Mesenchymal stem cell (in vitro differentiated cells and primary cell): ENCODE measurements at regions not wholly inside any gene's neighbourhood (a gene's known extent, or its start where the extent isn't known, plus 50 kb on each side); places are given as distances from the start of the nearest gene placed in this dataset.
A peak's percentile ranks its signal among the peaks of the same experiment; 100 is the strongest.

Experiments used
- DNase-seq: peaks from one replicate; pipeline ENCODE4 v3.0.0-alpha.2; 2013
- H2AFZ ChIP-seq: one replicate; pipeline ENCODE4 v1.6.1; 2013; ENCODE audit warnings: low read depth, mild to moderate bottlenecking, control low read depth, inconsistent platforms, low read length, moderate library complexity
- H2AK5ac ChIP-seq: 2 replicates; pipeline ENCODE4 v1.6.1; 2013; ENCODE audit warnings: low read length, moderate library complexity, mild to moderate bottlenecking, inconsistent platforms; ENCODE audit not compliant: severe bottlenecking
- H2BK120ac ChIP-seq: one replicate; pipeline ENCODE4 v1.6.1; 2013; ENCODE audit warnings: low read depth, mild to moderate bottlenecking, inconsistent platforms, low read length, moderate library complexity
- H2BK12ac ChIP-seq, 2 experiments: one replicate each; pipeline ENCODE4 v1.6.1; 2013; ENCODE audit warnings: inconsistent platforms in 2 of 2, low read length in 2 of 2, mild to moderate bottlenecking in 2 of 2, moderate library complexity in 2 of 2, control low read depth in 1 of 2
- H2BK15ac ChIP-seq: one replicate; pipeline ENCODE4 v1.6.1; 2013; ENCODE audit warnings: mild to moderate bottlenecking, low read depth, inconsistent platforms; ENCODE audit not compliant: poor library complexity, severe bottlenecking
- H2BK5ac ChIP-seq: 2 replicates; pipeline ENCODE4 v1.6.1; 2013; ENCODE audit warnings: low read depth, mild to moderate bottlenecking, low read length, control low read depth, inconsistent platforms; ENCODE audit not compliant: poor library complexity, severe bottlenecking
- H3K14ac ChIP-seq, 2 experiments: one replicate each; pipeline ENCODE4 v1.6.1; 2013; ENCODE audit warnings: inconsistent platforms in 2 of 2, low read length in 2 of 2, control low read depth in 1 of 2, mild to moderate bottlenecking in 1 of 2, moderate library complexity in 1 of 2
- H3K18ac ChIP-seq, 2 experiments: one replicate each; pipeline ENCODE4 v1.6.1; 2013; ENCODE audit warnings: inconsistent platforms in 2 of 2, low read length in 2 of 2, control low read depth in 1 of 2, low read depth in 1 of 2, mild to moderate bottlenecking in 1 of 2
- H3K23ac ChIP-seq, 2 experiments: one replicate each; pipeline ENCODE4 v1.6.1; 2013; ENCODE audit warnings: inconsistent platforms in 2 of 2, low read length in 2 of 2, mild to moderate bottlenecking in 2 of 2, moderate library complexity in 2 of 2, control low read depth in 1 of 2
- H3K27ac ChIP-seq: 2 replicates; pipeline ENCODE4 v1.5.1; 2013; ENCODE audit warnings: mild to moderate bottlenecking, moderate library complexity, low read length, control low read depth, inconsistent platforms; ENCODE audit not compliant: poor library complexity, severe bottlenecking
- H3K27me3 ChIP-seq, 2 experiments: 2 replicates each; pipeline versions ENCODE4 v1.6.1 to v1.7.0; 2013; ENCODE audit warnings: low read length in 2 of 2, mild to moderate bottlenecking in 2 of 2, moderate library complexity in 2 of 2, control low read depth in 1 of 2, inconsistent platforms in 1 of 2; ENCODE audit not compliant: control insufficient read depth in 1 of 2, insufficient read depth in 1 of 2
- H3K36me3 ChIP-seq, 2 experiments: 2 replicates each; pipeline versions ENCODE4 v1.6.1 to v1.7.0; 2013; ENCODE audit warnings: low read length in 2 of 2, control low read depth in 1 of 2, inconsistent platforms in 1 of 2, low read depth in 1 of 2, mild to moderate bottlenecking in 1 of 2; ENCODE audit not compliant: insufficient read depth in 2 of 2, control insufficient read depth in 1 of 2
- H3K4ac ChIP-seq, 2 experiments: one replicate each; pipeline ENCODE4 v1.6.1; 2013; ENCODE audit warnings: inconsistent platforms in 2 of 2, low read length in 2 of 2, mild to moderate bottlenecking in 2 of 2, moderate library complexity in 2 of 2, control low read depth in 1 of 2, low read depth in 1 of 2
- H3K4me1 ChIP-seq: 2 replicates; pipeline ENCODE4 v1.6.1; 2013; ENCODE audit warnings: low read depth, low read length, control low read depth; ENCODE audit not compliant: control insufficient read depth, insufficient read depth
- H3K4me2 ChIP-seq: 2 replicates; pipeline ENCODE4 v1.6.1; 2013; ENCODE audit warnings: low read length, mild to moderate bottlenecking, inconsistent platforms; ENCODE audit not compliant: poor library complexity, severe bottlenecking
- H3K4me3 ChIP-seq, 2 experiments: 2 replicates each; pipeline versions ENCODE4 v1.5.1 to v1.7.0; 2013; ENCODE audit warnings: low read length in 2 of 2, mild to moderate bottlenecking in 2 of 2, control low read depth in 1 of 2, low read depth in 1 of 2; ENCODE audit not compliant: insufficient read depth in 1 of 2
- H3K79me1 ChIP-seq: replicated peaks from 2 replicates; pipeline ENCODE4 v1.6.1; 2013; ENCODE audit warnings: mild to moderate bottlenecking, control low read depth, low read length, inconsistent platforms; ENCODE audit not compliant: poor library complexity, severe bottlenecking
- H3K9ac ChIP-seq: 2 replicates; pipeline ENCODE4 v1.7.0; 2013; ENCODE audit warnings: mild to moderate bottlenecking, low read length, moderate library complexity
- H3K9me3 ChIP-seq: 2 replicates; pipeline ENCODE4 v1.7.0; 2013; ENCODE audit warnings: mild to moderate bottlenecking, low read length; ENCODE audit not compliant: control insufficient read depth
- H4K8ac ChIP-seq: one replicate; pipeline ENCODE4 v1.6.1; 2013; ENCODE audit warnings: inconsistent platforms, mild to moderate bottlenecking, low read length, moderate library complexity
- H4K91ac ChIP-seq: one replicate; pipeline ENCODE4 v1.6.1; 2013; ENCODE audit warnings: mild to moderate bottlenecking, low read length, inconsistent platforms
- WGBS: methylation state at CpG from one replicate; pipeline ENCODE4 v1.1.7; 2013; ENCODE audit warnings: mixed read lengths; 5-methylcytosine and 5-hydroxymethylcytosine counted together

GRCh38 chr1:58999676-59000075 is 215.8 kb upstream of the JUN start:
- Histone ChIP-seq H3K14ac (no peak overlapping the region), H3K79me1 (no peaks in the 10 kb centered on the region), H4K91ac (no peak overlapping the region), H2BK12ac (peak overlapping the region in 1 of 2 experiments; percentile 15), H3K4me1 (peaks cover 4% of the 10 kb centered on the region), H2BK120ac (no peak overlapping the region), H3K9ac (no peak overlapping the region), H2AFZ (no peak overlapping the region), H3K27ac (no peak overlapping the region), H2BK5ac (no peak overlapping the region), H4K8ac (no peak overlapping the region), H3K23ac (no peak overlapping the region), H3K4me3 (no peak overlapping the region), H2AK5ac (no peak overlapping the region), H3K4me2 (no peak overlapping the region), H3K36me3 (no peaks in the 10 kb centered on the region), H3K27me3 (no peaks in the 10 kb centered on the region), H3K18ac (no peak overlapping the region), H2BK15ac (no peak overlapping the region), H3K9me3 (no peaks in the 10 kb centered on the region), H3K4ac (no peak overlapping the region)
- DNase-seq = no peak
- 94% methylated on average over 8 of the region's 8 CpGs for WGBS

DNA sequence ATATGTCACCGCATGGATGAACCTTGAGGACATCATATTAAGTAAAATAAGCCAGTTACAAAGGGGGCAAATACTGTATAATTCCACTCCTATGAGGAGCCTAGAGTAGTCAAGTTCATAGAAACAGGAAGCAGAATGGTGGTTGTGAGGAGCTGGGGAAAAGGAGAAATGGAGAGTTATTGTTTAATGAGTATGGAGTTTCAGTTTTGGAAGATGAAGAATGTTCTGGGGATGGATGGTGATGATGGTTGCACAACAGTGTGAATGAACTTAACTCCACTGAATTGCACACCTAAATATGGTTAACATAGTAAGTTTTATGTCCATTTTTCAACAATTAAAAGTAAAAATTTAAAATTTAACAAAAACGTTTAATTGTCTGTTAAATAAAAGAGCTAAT is 220.9 kb upstream of the JUN start:
- no peak overlapping the region for H2AFZ ChIP-seq
- 99% methylated on average over 2 of the region's 2 CpGs for WGBS
- no peak overlapping the region for H2BK120ac ChIP-seq
- H4K91ac ChIP-seq = no peak overlapping the region
- no peak overlapping the region for H3K9ac ChIP-seq
- H2BK12ac ChIP-seq = no peak overlapping the region
- H3K4ac ChIP-seq = no peak overlapping the region
- peaks cover 10% of the 10 kb centered on the region for H3K4me1 ChIP-seq
- H3K79me1 ChIP-seq = no peaks in the 10 kb centered on the region
- DNase-seq = no peak
- no peaks in the 10 kb centered on the region for H3K9me3 ChIP-seq
- H3K27me3 ChIP-seq = no peaks in the 10 kb centered on the region
- H3K36me3 ChIP-seq = no peaks in the 10 kb centered on the region
- no peak overlapping the region for H3K27ac ChIP-seq
- H2BK5ac ChIP-seq = no peak overlapping the region
- H2BK15ac ChIP-seq = no peak overlapping the region
- H4K8ac ChIP-seq = no peak overlapping the region
- no peak overlapping the region for H3K14ac ChIP-seq
- no peak overlapping the region for H2AK5ac ChIP-seq
- H3K18ac ChIP-seq = no peak overlapping the region
- H3K23ac ChIP-seq = no peak overlapping the region
- no peak overlapping the region for H3K4me2 ChIP-seq
- no peak overlapping the region for H3K4me3 ChIP-seq

DNA sequence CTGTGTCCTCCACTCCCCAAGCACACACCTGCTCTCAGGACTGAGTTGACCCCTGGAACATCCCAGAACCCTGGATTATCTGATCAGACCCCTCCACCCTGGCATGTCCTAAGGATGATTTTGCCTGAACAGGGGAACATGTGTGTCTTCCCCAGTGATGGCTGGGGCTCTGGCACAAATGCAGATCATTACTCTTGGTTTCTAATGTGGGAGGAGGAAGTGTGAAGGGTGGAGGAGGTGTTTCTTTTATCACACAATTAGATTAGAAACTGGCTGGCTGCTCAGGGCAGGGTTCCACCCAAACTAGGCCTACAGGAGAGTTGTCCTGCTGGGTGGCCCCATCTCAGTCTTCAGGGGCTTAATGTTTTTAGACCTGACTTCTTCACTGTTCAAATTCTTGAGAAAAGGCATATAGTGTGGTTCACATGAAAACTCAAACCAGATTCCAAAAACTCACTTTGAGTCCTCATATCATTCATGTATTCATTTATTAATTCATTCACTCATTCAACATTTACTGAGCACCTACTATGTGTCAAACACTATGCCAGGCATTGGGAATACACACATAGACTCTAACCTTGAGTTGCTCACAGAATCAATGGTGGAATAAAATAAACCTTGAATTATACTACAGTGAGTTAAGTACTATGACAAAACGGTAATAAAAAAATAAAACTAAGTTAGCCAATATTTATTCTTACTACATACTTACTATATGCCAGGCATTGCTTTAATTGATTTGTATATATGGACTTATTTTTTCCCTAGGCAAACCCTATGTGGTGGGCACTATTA is 221.8 kb upstream of the JUN start:
- H3K4me2 ChIP-seq = no peak overlapping the region
- H3K79me1 ChIP-seq = no peaks in the 10 kb centered on the region
- no peak overlapping the region for H3K18ac ChIP-seq
- no peak for DNase-seq
- H3K9me3 ChIP-seq = no peaks in the 10 kb centered on the region
- no peak overlapping the region for H2BK120ac ChIP-seq
- H4K91ac ChIP-seq = no peak overlapping the region
- no peak overlapping the region for H3K27ac ChIP-seq
- no peaks in the 10 kb centered on the region for H3K36me3 ChIP-seq
- H2AFZ ChIP-seq = no peak overlapping the region
- no peak overlapping the region for H3K14ac ChIP-seq
- H3K4me3 ChIP-seq = no peak overlapping the region
- peaks cover 7% of the 10 kb centered on the region for H3K4me1 ChIP-seq
- peak overlapping the region; percentile 47 for H2AK5ac ChIP-seq
- no peak overlapping the region for H3K9ac ChIP-seq
- H2BK5ac ChIP-seq = peak overlapping the region; percentile 51
- H2BK15ac ChIP-seq = no peak overlapping the region
- H2BK12ac ChIP-seq = no peak overlapping the region
- WGBS = no CpG with 5 or more reads among the region's 1 CpG
- no peak overlapping the region for H3K23ac ChIP-seq
- H3K27me3 ChIP-seq = no peaks in the 10 kb centered on the region
- H3K4ac ChIP-seq = no peak overlapping the region
- H4K8ac ChIP-seq = no peak overlapping the region

DNA sequence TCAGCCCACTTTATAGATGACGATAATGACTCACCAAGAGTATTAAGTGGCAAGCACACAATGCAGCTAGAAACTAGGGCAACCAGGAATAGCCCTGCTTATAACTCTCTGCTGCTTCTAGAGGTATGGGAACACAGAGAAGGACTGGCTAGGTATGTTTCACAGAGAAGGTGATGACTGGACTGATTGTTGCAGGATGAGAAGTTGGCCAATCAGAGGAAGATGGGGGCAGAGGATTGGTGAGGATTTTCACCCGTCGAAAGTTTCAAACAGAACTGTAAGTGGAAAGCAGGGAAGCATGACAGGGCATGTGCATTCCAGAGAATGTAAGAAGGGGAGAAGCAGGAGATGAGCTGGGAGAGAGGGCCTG is 222.4 kb upstream of the JUN start:
- Histone ChIP-seq H3K4me2 (no peak overlapping the region), H3K9me3 (no peaks in the 10 kb centered on the region), H3K4ac (no peak overlapping the region), H2BK15ac (no peak overlapping the region), H3K36me3 (no peaks in the 10 kb centered on the region), H3K4me1 (peaks cover 7% of the 10 kb centered on the region), H2AK5ac (no peak overlapping the region), H2BK5ac (peak overlapping the region; percentile 51), H4K91ac (no peak overlapping the region), H3K9ac (no peak overlapping the region), H3K18ac (no peak overlapping the region), H3K27ac (no peak overlapping the region), H3K4me3 (no peak overlapping the region), H2AFZ (no peak overlapping the region), H2BK12ac (no peak overlapping the region), H3K23ac (no peak overlapping the region), H3K14ac (no peak overlapping the region), H2BK120ac (no peak overlapping the region), H3K79me1 (no peaks in the 10 kb centered on the region), H3K27me3 (no peaks in the 10 kb centered on the region), H4K8ac (no peak overlapping the region)
- 87% methylated on average over 3 of the region's 3 CpGs for WGBS
- no peak for DNase-seq
